Right lung (tissue), 2 donors: ENCODE measurements at regions not wholly inside any gene's neighbourhood (a gene's known extent, or its start where the extent isn't known, plus 50 kb on each side); places are given as distances from the start of the nearest gene placed in this dataset.

Experiments
- DNase-seq, 2 donors: peaks; one replicate each; pipeline ENCODE4 v3.0.0-alpha.2; 2013

- DNase-seq: peak in 1 of 2 donors; percentile 6
Measured at GRCh38 chr4:125062115-125063050, 252.4 kb upstream of the FAT4 start.

- DNase-seq: no peak
Measured at GRCh38 chr4:125060376-125060775, 254.4 kb upstream of the FAT4 start.

- DNase-seq: peak; percentile 36 to 48
Measured at GRCh38 chr4:125049711-125050110, 265.0 kb upstream of the FAT4 start.

- no peak for DNase-seq
Measured at GRCh38 chr4:125045311-125045710, 269.4 kb upstream of the FAT4 start.

- no peak for DNase-seq
Measured at GRCh38 chr4:125044886-125045285, 269.9 kb upstream of the FAT4 start.

- DNase-seq: no peak
Measured at GRCh38 chr4:125043486-125043885, 271.3 kb upstream of the FAT4 start.

GRCh38 chr4:125042041-125042440 lies 272.7 kb upstream of the FAT4 start:
- no peak for DNase-seq

- DNase-seq: no peak
Measured at GRCh38 chr4:125041372-125041930, 273.3 kb upstream of the FAT4 start.

- no peak for DNase-seq
Measured at GRCh38 chr4:125039550-125039949, 275.2 kb upstream of the FAT4 start.

- DNase-seq: no peak
Measured at GRCh38 chr4:125022855-125023501, 291.8 kb upstream of the FAT4 start.

GRCh38 chr4:125021189-125021588 lies 293.6 kb upstream of the FAT4 start:
- no peak for DNase-seq

GRCh38 chr4:125020089-125021034 lies 294.4 kb upstream of the FAT4 start:
- no peak for DNase-seq

- no peak for DNase-seq
Measured at GRCh38 chr4:125016892-125017299, 297.9 kb upstream of the FAT4 start.

- DNase-seq: no peak
Measured at GRCh38 chr4:125013891-125014290, 300.9 kb upstream of the FAT4 start.

GRCh38 chr4:125011646-125012045 lies 299.1 kb upstream of the ANKRD50 start:
- DNase-seq: no peak

- no peak for DNase-seq
Measured at GRCh38 chr4:125010796-125011503, 298.4 kb upstream of the ANKRD50 start.

- DNase-seq: no peak
Measured at GRCh38 chr4:125008676-125009075, 296.1 kb upstream of the ANKRD50 start.

GRCh38 chr4:125004676-125005075 lies 292.1 kb upstream of the ANKRD50 start:
- no peak for DNase-seq

GRCh38 chr4:125003840-125004239 lies 291.3 kb upstream of the ANKRD50 start:
- DNase-seq: no peak

GRCh38 chr4:124997991-124998390 lies 285.5 kb upstream of the ANKRD50 start:
- no peak for DNase-seq

GRCh38 chr4:124997124-124997523 lies 284.6 kb upstream of the ANKRD50 start:
- DNase-seq: no peak
